ENCODE measurements at regions not wholly inside any gene's neighbourhood (a gene's known extent, or its start where the extent isn't known, plus 50 kb on each side); places are given as distances from the start of the nearest gene placed in this dataset.

- no peak overlapping the region for H3K9ac ChIP-seq (ENCODE audit: low read length)
- H2BK5ac ChIP-seq (ENCODE audit: low read length) = peak overlapping the region; percentile 9
- no peak overlapping the region for H4K5ac ChIP-seq (ENCODE audit: low read length)
- H2BK120ac ChIP-seq (ENCODE audit: low read depth, low read length) = peak overlapping the region; percentile 28
- H3K4me2 ChIP-seq (ENCODE audit: low read length) = no peak overlapping the region
- DNase-seq = peak; percentile 86
- no peaks in the 10 kb centered on the region for H3K36me3 ChIP-seq (ENCODE audit: control insufficient read depth, insufficient read depth, low read length)
- H3K4me1 ChIP-seq (ENCODE audit: control insufficient read depth, low read depth, low read length) = peaks cover 3% of the 10 kb centered on the region
- H4K8ac ChIP-seq (ENCODE audit: low read depth, low read length) = no peak overlapping the region
- H3K23ac ChIP-seq (ENCODE audit: low read length) = no peak overlapping the region
- H3K79me1 ChIP-seq (ENCODE audit: low read length) = no peaks in the 10 kb centered on the region
- no peak overlapping the region for H3K4me3 ChIP-seq (ENCODE audit: low read length)
- H2BK15ac ChIP-seq (replicated peaks; ENCODE audit: low read depth) = peak overlapping the region; percentile 36
- no peak overlapping the region for H3K27ac ChIP-seq (ENCODE audit: low read depth, low read length)
- no peaks in the 10 kb centered on the region for H3K79me2 ChIP-seq (ENCODE audit: control insufficient read depth, insufficient read depth, low read length)
- H3K27me3 ChIP-seq (ENCODE audit: insufficient read depth, low read length, poor library complexity) = no peaks in the 10 kb centered on the region
- no peak overlapping the region for H2AK5ac ChIP-seq (ENCODE audit: low read length)
- H3K18ac ChIP-seq (ENCODE audit: low read length) = peak overlapping the region; percentile 68
- WGBS (ENCODE audit: extremely low coverage, insufficient coverage, low lambda C conversion rate) = no CpG with 5 or more reads among the region's 5 CpGs
- H3K4ac ChIP-seq (ENCODE audit: low read depth, low read length) = peak overlapping the region; percentile 55
- peak overlapping the region; percentile 22 for H3K56ac ChIP-seq (ENCODE audit: low read length)
Observed at GRCh38 chr1:162937716-162938395, 76.9 kb upstream of the CCDC190 start.

- H3K79me1 ChIP-seq (ENCODE audit: low read length) = no peaks in the 10 kb centered on the region
- H3K4me1 ChIP-seq (ENCODE audit: control insufficient read depth, low read depth, low read length) = no peaks in the 10 kb centered on the region
- no peak overlapping the region for H3K23ac ChIP-seq (ENCODE audit: low read length)
- H3K56ac ChIP-seq (ENCODE audit: low read length) = no peak overlapping the region
- no peak overlapping the region for H3K27ac ChIP-seq (ENCODE audit: low read depth, low read length)
- no peak overlapping the region for H2AK5ac ChIP-seq (ENCODE audit: low read length)
- H3K27me3 ChIP-seq (ENCODE audit: insufficient read depth, low read length, poor library complexity) = no peaks in the 10 kb centered on the region
- H3K79me2 ChIP-seq (ENCODE audit: control insufficient read depth, insufficient read depth, low read length) = no peaks in the 10 kb centered on the region
- no peak overlapping the region for H3K18ac ChIP-seq (ENCODE audit: low read length)
- no peaks in the 10 kb centered on the region for H3K36me3 ChIP-seq (ENCODE audit: control insufficient read depth, insufficient read depth, low read length)
- no peak overlapping the region for H4K8ac ChIP-seq (ENCODE audit: low read depth, low read length)
- DNase-seq = no peak
- no peak overlapping the region for H3K4me3 ChIP-seq (ENCODE audit: low read length)
- no peak overlapping the region for H3K4me2 ChIP-seq (ENCODE audit: low read length)
- H4K5ac ChIP-seq (ENCODE audit: low read length) = no peak overlapping the region
- H3K4ac ChIP-seq (ENCODE audit: low read depth, low read length) = no peak overlapping the region
- H3K9ac ChIP-seq (ENCODE audit: low read length) = no peak overlapping the region
- no peak overlapping the region for H2BK5ac ChIP-seq (ENCODE audit: low read length)
- no peak overlapping the region for H2BK120ac ChIP-seq (ENCODE audit: low read depth, low read length)
- WGBS (ENCODE audit: extremely low coverage, insufficient coverage, low lambda C conversion rate) = no CpG with 5 or more reads among the region's 3 CpGs
- H2BK15ac ChIP-seq (replicated peaks; ENCODE audit: low read depth) = no peak overlapping the region
Observed at GRCh38 chr1:162930976-162931560, 70.1 kb upstream of the CCDC190 start.

- Histone ChIP-seq H3K79me1 (ENCODE audit: low read length) (no peaks in the 10 kb centered on the region), H3K56ac (ENCODE audit: low read length) (no peak overlapping the region), H3K27ac (ENCODE audit: low read depth, low read length) (no peak overlapping the region), H3K4me3 (ENCODE audit: low read length) (no peak overlapping the region), H3K23ac (ENCODE audit: low read length) (no peak overlapping the region), H3K27me3 (ENCODE audit: insufficient read depth, low read length, poor library complexity) (no peaks in the 10 kb centered on the region), H4K5ac (ENCODE audit: low read length) (no peak overlapping the region), H3K18ac (ENCODE audit: low read length) (no peak overlapping the region), H2BK120ac (ENCODE audit: low read depth, low read length) (no peak overlapping the region), H3K36me3 (ENCODE audit: control insufficient read depth, insufficient read depth, low read length) (no peaks in the 10 kb centered on the region), H3K4ac (ENCODE audit: low read depth, low read length) (no peak overlapping the region), H3K4me1 (ENCODE audit: control insufficient read depth, low read depth, low read length) (no peaks in the 10 kb centered on the region), H4K8ac (ENCODE audit: low read depth, low read length) (no peak overlapping the region), H2BK15ac (replicated peaks; ENCODE audit: low read depth) (no peak overlapping the region), H3K4me2 (ENCODE audit: low read length) (no peak overlapping the region), H2AK5ac (ENCODE audit: low read length) (no peak overlapping the region), H3K79me2 (ENCODE audit: control insufficient read depth, insufficient read depth, low read length) (no peaks in the 10 kb centered on the region), H3K9ac (ENCODE audit: low read length) (no peak overlapping the region), H2BK5ac (ENCODE audit: low read length) (no peak overlapping the region)
- no peak for DNase-seq
Observed at GRCh38 chr1:162930532-162930931, 69.6 kb upstream of the CCDC190 start.

GRCh38 chr1:162929177-162929576 is 68.2 kb upstream of the CCDC190 start:
- DNase-seq = no peak
- H2BK5ac ChIP-seq (ENCODE audit: low read length) = no peak overlapping the region
- H3K36me3 ChIP-seq (ENCODE audit: control insufficient read depth, insufficient read depth, low read length) = no peaks in the 10 kb centered on the region
- H3K9ac ChIP-seq (ENCODE audit: low read length) = no peak overlapping the region
- H4K8ac ChIP-seq (ENCODE audit: low read depth, low read length) = no peak overlapping the region
- no peak overlapping the region for H3K4me3 ChIP-seq (ENCODE audit: low read length)
- H4K5ac ChIP-seq (ENCODE audit: low read length) = no peak overlapping the region
- no peak overlapping the region for H3K56ac ChIP-seq (ENCODE audit: low read length)
- H2BK120ac ChIP-seq (ENCODE audit: low read depth, low read length) = no peak overlapping the region
- no peak overlapping the region for H3K18ac ChIP-seq (ENCODE audit: low read length)
- no peaks in the 10 kb centered on the region for H3K4me1 ChIP-seq (ENCODE audit: control insufficient read depth, low read depth, low read length)
- H3K79me1 ChIP-seq (ENCODE audit: low read length) = no peaks in the 10 kb centered on the region
- no peak overlapping the region for H3K27ac ChIP-seq (ENCODE audit: low read depth, low read length)
- no peaks in the 10 kb centered on the region for H3K27me3 ChIP-seq (ENCODE audit: insufficient read depth, low read length, poor library complexity)
- H3K23ac ChIP-seq (ENCODE audit: low read length) = no peak overlapping the region
- no CpG with 5 or more reads among the region's 3 CpGs for WGBS (ENCODE audit: extremely low coverage, insufficient coverage, low lambda C conversion rate)
- H2BK15ac ChIP-seq (replicated peaks; ENCODE audit: low read depth) = no peak overlapping the region
- no peaks in the 10 kb centered on the region for H3K79me2 ChIP-seq (ENCODE audit: control insufficient read depth, insufficient read depth, low read length)
- no peak overlapping the region for H3K4me2 ChIP-seq (ENCODE audit: low read length)
- H2AK5ac ChIP-seq (ENCODE audit: low read length) = no peak overlapping the region
- no peak overlapping the region for H3K4ac ChIP-seq (ENCODE audit: low read depth, low read length)

GRCh38 chr1:162928141-162928540 is 67.2 kb upstream of the CCDC190 start:
- H3K4me3 ChIP-seq (ENCODE audit: low read length) = no peak overlapping the region
- no CpG with 5 or more reads among the region's 1 CpG for WGBS (ENCODE audit: extremely low coverage, insufficient coverage, low lambda C conversion rate)
- H3K36me3 ChIP-seq (ENCODE audit: control insufficient read depth, insufficient read depth, low read length) = no peaks in the 10 kb centered on the region
- no peak overlapping the region for H2AK5ac ChIP-seq (ENCODE audit: low read length)
- H4K5ac ChIP-seq (ENCODE audit: low read length) = no peak overlapping the region
- H4K8ac ChIP-seq (ENCODE audit: low read depth, low read length) = no peak overlapping the region
- H3K4me1 ChIP-seq (ENCODE audit: control insufficient read depth, low read depth, low read length) = no peaks in the 10 kb centered on the region
- no peak for DNase-seq
- H3K9ac ChIP-seq (ENCODE audit: low read length) = no peak overlapping the region
- no peak overlapping the region for H3K18ac ChIP-seq (ENCODE audit: low read length)
- H2BK15ac ChIP-seq (replicated peaks; ENCODE audit: low read depth) = no peak overlapping the region
- no peaks in the 10 kb centered on the region for H3K79me1 ChIP-seq (ENCODE audit: low read length)
- no peak overlapping the region for H3K4me2 ChIP-seq (ENCODE audit: low read length)
- no peak overlapping the region for H2BK5ac ChIP-seq (ENCODE audit: low read length)
- no peak overlapping the region for H3K56ac ChIP-seq (ENCODE audit: low read length)
- H3K79me2 ChIP-seq (ENCODE audit: control insufficient read depth, insufficient read depth, low read length) = no peaks in the 10 kb centered on the region
- no peak overlapping the region for H3K23ac ChIP-seq (ENCODE audit: low read length)
- H2BK120ac ChIP-seq (ENCODE audit: low read depth, low read length) = no peak overlapping the region
- H3K27me3 ChIP-seq (ENCODE audit: insufficient read depth, low read length, poor library complexity) = no peaks in the 10 kb centered on the region
- no peak overlapping the region for H3K4ac ChIP-seq (ENCODE audit: low read depth, low read length)
- H3K27ac ChIP-seq (ENCODE audit: low read depth, low read length) = no peak overlapping the region

- no peak overlapping the region for H3K4me2 ChIP-seq (ENCODE audit: low read length)
- H3K27ac ChIP-seq (ENCODE audit: low read depth, low read length) = no peak overlapping the region
- WGBS (ENCODE audit: extremely low coverage, insufficient coverage, low lambda C conversion rate) = no CpG with 5 or more reads among the region's 5 CpGs
- no peaks in the 10 kb centered on the region for H3K4me1 ChIP-seq (ENCODE audit: control insufficient read depth, low read depth, low read length)
- H3K79me2 ChIP-seq (ENCODE audit: control insufficient read depth, insufficient read depth, low read length) = no peaks in the 10 kb centered on the region
- no peaks in the 10 kb centered on the region for H3K27me3 ChIP-seq (ENCODE audit: insufficient read depth, low read length, poor library complexity)
- no peak overlapping the region for H4K8ac ChIP-seq (ENCODE audit: low read depth, low read length)
- no peak overlapping the region for H2BK120ac ChIP-seq (ENCODE audit: low read depth, low read length)
- no peak overlapping the region for H3K4ac ChIP-seq (ENCODE audit: low read depth, low read length)
- no peak overlapping the region for H3K4me3 ChIP-seq (ENCODE audit: low read length)
- no peak overlapping the region for H3K9ac ChIP-seq (ENCODE audit: low read length)
- no peak for DNase-seq
- no peak overlapping the region for H2AK5ac ChIP-seq (ENCODE audit: low read length)
- H4K5ac ChIP-seq (ENCODE audit: low read length) = no peak overlapping the region
- no peaks in the 10 kb centered on the region for H3K36me3 ChIP-seq (ENCODE audit: control insufficient read depth, insufficient read depth, low read length)
- H3K79me1 ChIP-seq (ENCODE audit: low read length) = no peaks in the 10 kb centered on the region
- no peak overlapping the region for H3K56ac ChIP-seq (ENCODE audit: low read length)
- no peak overlapping the region for H2BK5ac ChIP-seq (ENCODE audit: low read length)
- no peak overlapping the region for H3K18ac ChIP-seq (ENCODE audit: low read length)
- no peak overlapping the region for H2BK15ac ChIP-seq (replicated peaks; ENCODE audit: low read depth)
- no peak overlapping the region for H3K23ac ChIP-seq (ENCODE audit: low read length)
Observed at GRCh38 chr1:162927421-162927820, 66.4 kb upstream of the CCDC190 start.

Measured in mesendoderm (in vitro differentiated cells).